ENCODE measurements at regions not wholly inside any gene's neighbourhood (a gene's known extent, or its start where the extent isn't known, plus 50 kb on each side); places are given as distances from the start of the nearest gene placed in this dataset.

GRCh38 chr7:131800531-131800930 is 244.1 kb upstream of the PODXL start:
- no peak for DNase-seq (ENCODE audit: low read depth)
- TF ChIP-seq, protein P1, sequence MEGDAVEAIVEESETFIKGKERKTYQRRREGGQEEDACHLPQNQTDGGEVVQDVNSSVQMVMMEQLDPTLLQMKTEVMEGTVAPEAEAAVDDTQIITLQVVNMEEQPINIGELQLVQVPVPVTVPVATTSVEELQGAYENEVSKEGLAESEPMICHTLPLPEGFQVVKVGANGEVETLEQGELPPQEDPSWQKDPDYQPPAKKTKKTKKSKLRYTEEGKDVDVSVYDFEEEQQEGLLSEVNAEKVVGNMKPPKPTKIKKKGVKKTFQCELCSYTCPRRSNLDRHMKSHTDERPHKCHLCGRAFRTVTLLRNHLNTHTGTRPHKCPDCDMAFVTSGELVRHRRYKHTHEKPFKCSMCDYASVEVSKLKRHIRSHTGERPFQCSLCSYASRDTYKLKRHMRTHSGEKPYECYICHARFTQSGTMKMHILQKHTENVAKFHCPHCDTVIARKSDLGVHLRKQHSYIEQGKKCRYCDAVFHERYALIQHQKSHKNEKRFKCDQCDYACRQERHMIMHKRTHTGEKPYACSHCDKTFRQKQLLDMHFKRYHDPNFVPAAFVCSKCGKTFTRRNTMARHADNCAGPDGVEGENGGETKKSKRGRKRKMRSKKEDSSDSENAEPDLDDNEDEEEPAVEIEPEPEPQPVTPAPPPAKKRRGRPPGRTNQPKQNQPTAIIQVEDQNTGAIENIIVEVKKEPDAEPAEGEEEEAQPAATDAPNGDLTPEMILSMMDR (conservative IDR thresholded peaks at IDR 0.05; ENCODE audit: low read depth, low read length) = no peak
- H3K4me3 ChIP-seq (ENCODE audit: low read depth, low read length) = no peak overlapping the region

DNA sequence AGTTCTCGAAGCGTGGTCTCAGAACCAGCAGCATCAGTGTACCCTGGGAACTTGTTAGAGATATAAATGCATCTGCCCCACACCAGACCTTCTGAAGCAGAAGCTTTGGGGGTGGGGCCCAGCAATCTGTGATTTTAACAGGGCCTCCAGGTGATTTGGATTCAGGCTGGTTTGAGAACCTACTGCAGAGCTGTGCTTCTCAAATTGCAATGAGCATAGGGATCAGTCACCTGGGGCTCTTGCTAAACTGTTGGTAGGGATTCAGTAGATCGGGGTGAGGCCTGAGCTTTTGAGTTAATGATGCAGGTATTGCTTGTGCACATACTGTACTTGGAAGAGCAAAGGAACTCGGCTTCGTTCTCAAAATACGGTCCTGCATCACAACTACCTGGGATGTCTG is 243.6 kb upstream of the PODXL start:
- TF ChIP-seq, protein P1 (conservative IDR thresholded peaks at IDR 0.05; ENCODE audit: low read depth, low read length) = no peak
- no peak overlapping the region for H3K4me3 ChIP-seq (ENCODE audit: low read depth, low read length)
- DNase-seq (ENCODE audit: low read depth) = no peak

DNA sequence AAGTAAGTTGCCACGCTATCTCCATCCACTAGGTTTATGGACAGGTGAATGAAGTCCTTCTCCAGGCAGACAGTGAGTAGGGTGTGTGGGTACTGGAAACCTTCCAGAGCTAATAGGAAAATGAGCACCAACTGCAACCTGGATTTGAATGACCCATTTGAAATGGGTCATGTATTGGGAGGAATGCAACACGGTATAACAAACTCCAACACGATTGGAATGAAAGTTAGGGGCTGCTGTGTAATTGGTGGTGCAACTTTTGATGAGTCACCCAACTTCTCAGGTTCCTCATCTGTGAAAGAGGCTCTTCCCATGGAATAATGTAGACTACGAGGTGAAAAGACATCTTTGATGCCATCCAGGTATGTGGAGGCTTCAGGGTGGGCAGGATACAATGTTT is 241.4 kb upstream of the PODXL start:
- no peak overlapping the region for H3K4me3 ChIP-seq (ENCODE audit: low read depth, low read length)
- TF ChIP-seq, protein P1 (conservative IDR thresholded peaks at IDR 0.05; ENCODE audit: low read depth, low read length) = no peak
- DNase-seq (ENCODE audit: low read depth) = peak; percentile 44

DNA sequence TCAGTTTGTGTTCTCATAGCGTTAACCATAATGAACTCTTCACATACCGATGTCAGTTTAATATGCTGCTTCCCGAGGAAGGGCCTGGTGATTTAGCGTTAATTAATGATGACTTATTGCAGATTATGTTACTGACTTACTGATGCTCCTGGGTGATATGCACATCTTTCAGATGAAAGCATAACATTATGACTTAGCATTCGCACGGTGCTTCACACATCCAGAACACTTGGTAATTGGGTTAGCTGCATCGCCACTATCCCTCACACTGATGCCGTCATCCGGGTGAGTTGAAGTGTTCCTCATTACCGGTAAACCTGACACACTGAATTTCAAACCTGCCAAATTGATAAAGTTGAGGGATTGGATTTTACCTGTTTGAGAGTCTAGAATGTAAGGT is 239.0 kb upstream of the PODXL start:
- no peak for DNase-seq (ENCODE audit: low read depth)
- TF ChIP-seq, protein P1 (conservative IDR thresholded peaks at IDR 0.05; ENCODE audit: low read depth, low read length) = no peak
- no peak overlapping the region for H3K4me3 ChIP-seq (ENCODE audit: low read depth, low read length)

DNA sequence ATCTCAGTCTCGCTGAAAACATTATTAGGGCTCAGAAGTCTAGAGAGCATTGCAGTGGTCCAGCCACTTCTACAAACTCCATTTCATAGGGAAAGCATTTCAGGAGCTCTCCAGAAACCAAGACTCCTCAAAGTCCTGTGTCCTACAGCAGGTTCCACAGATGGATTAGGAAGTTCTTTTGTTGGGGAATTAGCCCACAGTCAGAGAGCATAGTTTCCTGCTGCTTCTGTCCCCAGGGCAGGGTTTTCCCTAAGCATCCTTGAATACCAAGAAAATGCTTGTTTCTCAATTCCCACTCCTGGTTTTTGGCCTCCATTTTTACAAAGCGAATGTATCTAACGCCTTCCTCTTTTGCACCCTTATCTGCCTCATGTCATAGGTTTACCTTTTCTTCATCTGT is 235.9 kb upstream of the PODXL start:
- no peak for DNase-seq (ENCODE audit: low read depth)
- TF ChIP-seq, protein P1 (conservative IDR thresholded peaks at IDR 0.05; ENCODE audit: low read depth, low read length) = no peak
- no peak overlapping the region for H3K4me3 ChIP-seq (ENCODE audit: low read depth, low read length)

GRCh38 chr7:131787101-131787500 is 230.7 kb upstream of the PODXL start:
- H3K4me3 ChIP-seq (ENCODE audit: low read depth, low read length) = no peak overlapping the region
- no peak for DNase-seq (ENCODE audit: low read depth)
- TF ChIP-seq, protein P1 (conservative IDR thresholded peaks at IDR 0.05; ENCODE audit: low read depth, low read length) = no peak

GRCh38 chr7:131786204-131786603 is 229.8 kb upstream of the PODXL start:
- DNase-seq (ENCODE audit: low read depth) = no peak
- TF ChIP-seq, protein P1 (conservative IDR thresholded peaks at IDR 0.05; ENCODE audit: low read depth, low read length) = no peak
- H3K4me3 ChIP-seq (ENCODE audit: low read depth, low read length) = no peak overlapping the region
